ENCODE measurements at regions not wholly inside any gene's neighbourhood (a gene's known extent, or its start where the extent isn't known, plus 50 kb on each side); places are given as distances from the start of the nearest gene placed in this dataset.

DNA sequence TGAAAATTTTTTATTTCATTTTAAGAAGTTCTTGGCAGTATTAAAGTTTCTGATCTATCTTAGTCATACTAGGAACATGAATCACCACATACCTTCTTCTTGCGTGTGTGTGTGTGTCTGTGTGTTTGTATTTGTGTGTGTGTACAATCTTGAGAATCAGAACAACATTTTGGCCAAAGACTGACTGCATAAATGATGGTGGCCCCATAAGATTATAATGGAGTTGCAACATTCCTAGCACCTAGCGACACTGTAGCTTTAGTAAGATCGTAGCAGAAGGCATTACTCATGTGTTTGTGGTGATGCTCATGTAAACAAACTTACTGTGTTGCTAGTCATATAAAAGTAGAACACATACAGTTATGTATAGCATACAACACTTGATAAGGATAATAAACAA is 205.4 kb downstream of the FAM76B start:
- TF ChIP-seq, protein P1, sequence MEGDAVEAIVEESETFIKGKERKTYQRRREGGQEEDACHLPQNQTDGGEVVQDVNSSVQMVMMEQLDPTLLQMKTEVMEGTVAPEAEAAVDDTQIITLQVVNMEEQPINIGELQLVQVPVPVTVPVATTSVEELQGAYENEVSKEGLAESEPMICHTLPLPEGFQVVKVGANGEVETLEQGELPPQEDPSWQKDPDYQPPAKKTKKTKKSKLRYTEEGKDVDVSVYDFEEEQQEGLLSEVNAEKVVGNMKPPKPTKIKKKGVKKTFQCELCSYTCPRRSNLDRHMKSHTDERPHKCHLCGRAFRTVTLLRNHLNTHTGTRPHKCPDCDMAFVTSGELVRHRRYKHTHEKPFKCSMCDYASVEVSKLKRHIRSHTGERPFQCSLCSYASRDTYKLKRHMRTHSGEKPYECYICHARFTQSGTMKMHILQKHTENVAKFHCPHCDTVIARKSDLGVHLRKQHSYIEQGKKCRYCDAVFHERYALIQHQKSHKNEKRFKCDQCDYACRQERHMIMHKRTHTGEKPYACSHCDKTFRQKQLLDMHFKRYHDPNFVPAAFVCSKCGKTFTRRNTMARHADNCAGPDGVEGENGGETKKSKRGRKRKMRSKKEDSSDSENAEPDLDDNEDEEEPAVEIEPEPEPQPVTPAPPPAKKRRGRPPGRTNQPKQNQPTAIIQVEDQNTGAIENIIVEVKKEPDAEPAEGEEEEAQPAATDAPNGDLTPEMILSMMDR (conservative IDR thresholded peaks at IDR 0.05 in 1 of 2, IDR thresholded peaks at IDR 0.05 in 1 of 2; ENCODE audit: low read depth in 1 of 2, low read length in 2 of 2) = no peak
- TF ChIP-seq EZH2 (IDR thresholded peaks at IDR 0.05; ENCODE audit: low read length, missing control alignments) = no peak
